ENCODE measurements at regions not wholly inside any gene's neighbourhood (a gene's known extent, or its start where the extent isn't known, plus 50 kb on each side); places are given as distances from the start of the nearest gene placed in this dataset.

- no peak overlapping the region for H3K4me3 ChIP-seq
- no peaks in the 10 kb centered on the region for H3K36me3 ChIP-seq
- no peak for DNase-seq (ENCODE audit: low spot score in 2 of 2)
- H3K27ac ChIP-seq: no peak overlapping the region
- H3K27me3 ChIP-seq: no peaks in the 10 kb centered on the region
- peaks cover under 1% of the 10 kb centered on the region for H3K4me1 ChIP-seq
- 86% methylated on average over 6 of the region's 6 CpGs for WGBS
- H3K9me3 ChIP-seq: no peaks in the 10 kb centered on the region
- TF ChIP-seq POLR2AphosphoS5 (IDR thresholded peaks at IDR 0.05) (no peak), CTCF (IDR thresholded peaks at IDR 0.05) (no peak), EP300 (IDR thresholded peaks at IDR 0.05) (no peak), POLR2A (IDR thresholded peaks at IDR 0.05) (no peak)
Measured at GRCh38 chr6:134734312-134734869, 215.5 kb downstream of the ALDH8A1 start.

GRCh38 chr6:134733801-134734200 is 216.1 kb downstream of the ALDH8A1 start:
- Histone ChIP-seq H3K4me1 (no peaks in the 10 kb centered on the region), H3K9me3 (no peaks in the 10 kb centered on the region), H3K27ac (no peak overlapping the region), H3K4me3 (no peak overlapping the region), H3K27me3 (no peaks in the 10 kb centered on the region), H3K36me3 (no peaks in the 10 kb centered on the region)
- no peak for DNase-seq (ENCODE audit: low spot score in 2 of 2)
- TF ChIP-seq CTCF (IDR thresholded peaks at IDR 0.05): no peak
- no peak for TF ChIP-seq POLR2A (IDR thresholded peaks at IDR 0.05)
- TF ChIP-seq POLR2AphosphoS5 (IDR thresholded peaks at IDR 0.05): no peak
- no peak for TF ChIP-seq EP300 (IDR thresholded peaks at IDR 0.05)
- 93% methylated on average over 1 of the region's 1 CpG for WGBS

- Histone ChIP-seq H3K4me1 (no peaks in the 10 kb centered on the region), H3K27me3 (no peaks in the 10 kb centered on the region), H3K36me3 (no peaks in the 10 kb centered on the region), H3K9me3 (no peaks in the 10 kb centered on the region), H3K27ac (no peak overlapping the region), H3K4me3 (no peak overlapping the region)
- TF ChIP-seq POLR2A (IDR thresholded peaks at IDR 0.05) (no peak), CTCF (IDR thresholded peaks at IDR 0.05) (no peak), EP300 (IDR thresholded peaks at IDR 0.05) (no peak), POLR2AphosphoS5 (IDR thresholded peaks at IDR 0.05) (no peak)
- WGBS: 76% methylated on average over 4 of the region's 4 CpGs
- no peak for DNase-seq (ENCODE audit: low spot score in 2 of 2)
Measured at GRCh38 chr6:134732763-134733162, 217.1 kb downstream of the ALDH8A1 start.

- no peaks in the 10 kb centered on the region for H3K27me3 ChIP-seq
- no peak overlapping the region for H3K4me3 ChIP-seq
- no peak for DNase-seq (ENCODE audit: low spot score in 2 of 2)
- no peak overlapping the region for H3K27ac ChIP-seq
- no peaks in the 10 kb centered on the region for H3K9me3 ChIP-seq
- WGBS: 90% methylated on average over 1 of the region's 1 CpG
- no peaks in the 10 kb centered on the region for H3K36me3 ChIP-seq
- no peaks in the 10 kb centered on the region for H3K4me1 ChIP-seq
- TF ChIP-seq POLR2A (IDR thresholded peaks at IDR 0.05): no peak
- no peak for TF ChIP-seq CTCF (IDR thresholded peaks at IDR 0.05)
- TF ChIP-seq EP300 (IDR thresholded peaks at IDR 0.05): no peak
- TF ChIP-seq POLR2AphosphoS5 (IDR thresholded peaks at IDR 0.05): no peak
Measured at GRCh38 chr6:134731615-134732014, 218.3 kb downstream of the ALDH8A1 start.

- no peak for DNase-seq (ENCODE audit: low spot score in 2 of 2)
- Histone ChIP-seq H3K36me3 (no peaks in the 10 kb centered on the region), H3K27ac (no peak overlapping the region), H3K9me3 (no peaks in the 10 kb centered on the region), H3K4me1 (peaks cover under 1% of the 10 kb centered on the region), H3K27me3 (no peaks in the 10 kb centered on the region), H3K4me3 (no peak overlapping the region)
- WGBS: 84% methylated on average over 8 of the region's 8 CpGs
- TF ChIP-seq CTCF (IDR thresholded peaks at IDR 0.05): no peak
- TF ChIP-seq POLR2A (IDR thresholded peaks at IDR 0.05): no peak
- no peak for TF ChIP-seq POLR2AphosphoS5 (IDR thresholded peaks at IDR 0.05)
- TF ChIP-seq EP300 (IDR thresholded peaks at IDR 0.05): no peak
Measured at GRCh38 chr6:134730013-134730412, 219.9 kb downstream of the ALDH8A1 start.

Measured in suprapubic skin (tissue), 4 donors.